Stimulated activated CD8-positive, alpha-beta memory T cell treated with anti-CD3 and anti-CD28 coated beads, Interleukin-4, amount 100 ng/mL, for 48 hours (primary cell): ENCODE measurements at regions not wholly inside any gene's neighbourhood (a gene's known extent, or its start where the extent isn't known, plus 50 kb on each side); places are given as distances from the start of the nearest gene placed in this dataset.
"Not testable (repeated sequence)": the region's sequence is repeated elsewhere in the genome, so short reads cannot be mapped to it uniquely, and the experiment has no call there.

Experiments
- DNase-seq: peaks from one replicate; pipeline ENCODE4 v3.0.0-alpha.2; 2020

DNA sequence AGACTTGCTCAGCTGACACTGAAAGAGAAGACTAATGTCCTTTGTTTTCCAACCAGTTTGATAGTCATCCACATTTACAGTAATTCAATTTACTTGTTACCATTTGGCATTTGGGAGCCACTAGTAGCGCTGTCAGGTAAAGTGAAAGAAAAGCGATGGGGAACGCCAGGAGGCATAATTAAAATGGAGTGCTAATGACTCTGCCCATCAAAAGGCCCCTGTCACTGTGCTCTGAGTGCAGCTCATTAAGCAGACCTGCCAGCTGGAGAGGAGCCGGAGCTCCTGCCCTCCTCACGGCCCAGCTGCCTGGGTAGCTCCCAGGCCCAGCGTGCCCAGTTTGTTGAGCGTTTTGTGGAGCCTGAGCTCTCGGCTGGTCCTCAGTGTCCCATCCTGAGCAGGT lies 463.6 kb upstream of the CCDC196 start:
- no peak for DNase-seq

- no peak for DNase-seq
Measured at GRCh38 chr14:66025779-66026178, 460.4 kb upstream of the CCDC196 start.

- not testable (repeated sequence) for DNase-seq
Measured at GRCh38 chr14:66031981-66032380, 454.2 kb upstream of the CCDC196 start.

- no peak for DNase-seq
Measured at GRCh38 chr14:66032800-66033199, 453.4 kb upstream of the CCDC196 start.

DNA sequence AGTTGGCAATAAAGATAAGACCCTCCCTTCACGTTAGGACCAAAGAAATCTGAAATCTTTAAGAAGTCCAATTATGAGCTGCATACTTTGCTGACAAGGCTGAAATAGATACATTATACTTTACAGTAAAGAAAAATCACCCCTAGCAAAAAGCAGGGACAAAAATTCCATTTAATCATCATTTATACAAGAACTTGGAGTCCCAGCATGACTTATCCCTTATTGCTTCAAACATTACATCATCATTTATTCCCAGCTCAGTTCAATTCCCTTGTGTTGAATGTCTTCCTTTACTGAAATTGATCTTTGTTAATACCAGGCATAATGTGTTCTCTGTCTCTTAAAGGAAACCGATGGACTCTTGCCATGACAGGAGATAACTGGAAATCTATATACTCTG lies 449.6 kb upstream of the CCDC196 start:
- DNase-seq, result no peak

DNA sequence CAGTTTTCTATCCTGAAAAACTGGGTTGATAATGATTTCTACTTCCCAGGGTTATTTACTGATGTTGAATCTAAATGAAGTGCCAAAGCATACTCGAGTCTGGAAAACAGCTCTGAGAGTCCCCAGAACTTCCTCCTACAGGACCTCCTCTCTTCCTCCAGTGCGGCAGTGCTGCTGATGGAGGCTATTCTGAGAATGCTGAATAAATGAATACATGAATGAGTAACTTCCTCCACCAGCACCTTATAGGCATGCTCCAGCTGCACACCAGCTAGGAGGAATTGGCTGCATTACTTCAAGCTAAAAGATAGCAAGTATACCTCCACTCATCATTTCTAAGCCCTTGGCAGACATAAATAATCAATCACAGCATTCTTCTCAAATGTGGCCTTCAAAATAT lies 448.8 kb upstream of the CCDC196 start:
- no peak for DNase-seq

DNA sequence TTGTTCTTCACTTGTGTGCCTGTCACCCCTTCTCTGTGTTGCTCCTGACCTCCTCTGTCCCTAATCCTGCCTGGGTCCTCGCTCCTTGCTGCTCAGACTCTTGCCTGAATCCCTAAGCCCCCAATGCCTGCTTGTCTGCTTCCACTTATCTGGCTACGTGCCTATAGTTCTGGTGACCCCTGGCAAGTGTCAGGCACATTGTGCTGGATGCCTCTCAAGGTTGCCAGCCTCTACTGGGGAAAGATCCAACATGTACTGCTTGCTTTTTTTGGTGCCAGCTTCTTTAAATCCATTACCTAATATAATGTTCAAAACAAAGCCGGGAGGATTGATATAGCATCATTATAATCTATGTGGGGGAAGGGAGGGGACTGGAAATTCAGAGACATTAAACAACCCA lies 448.0 kb upstream of the CCDC196 start:
- DNase-seq, result no peak

DNA sequence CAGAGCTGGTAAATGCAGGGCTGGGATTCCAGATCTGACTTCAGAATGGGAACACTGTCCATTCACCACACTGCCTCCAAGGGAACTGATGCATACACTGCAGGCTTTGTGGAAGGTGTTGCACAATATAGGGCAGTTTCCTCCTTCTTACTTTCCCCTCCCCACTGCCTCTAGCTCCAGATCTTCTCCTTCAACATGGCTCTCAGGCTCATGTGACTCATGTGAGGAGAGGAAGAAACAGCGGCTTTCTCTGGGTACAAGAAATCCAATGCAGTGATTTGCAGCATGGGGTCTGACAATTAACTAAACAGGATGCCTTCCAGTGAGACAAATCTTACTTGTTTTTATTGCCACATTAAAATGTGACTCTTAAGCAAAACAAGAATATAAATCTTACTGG lies 447.6 kb upstream of the CCDC196 start:
- DNase-seq, result no peak

DNA sequence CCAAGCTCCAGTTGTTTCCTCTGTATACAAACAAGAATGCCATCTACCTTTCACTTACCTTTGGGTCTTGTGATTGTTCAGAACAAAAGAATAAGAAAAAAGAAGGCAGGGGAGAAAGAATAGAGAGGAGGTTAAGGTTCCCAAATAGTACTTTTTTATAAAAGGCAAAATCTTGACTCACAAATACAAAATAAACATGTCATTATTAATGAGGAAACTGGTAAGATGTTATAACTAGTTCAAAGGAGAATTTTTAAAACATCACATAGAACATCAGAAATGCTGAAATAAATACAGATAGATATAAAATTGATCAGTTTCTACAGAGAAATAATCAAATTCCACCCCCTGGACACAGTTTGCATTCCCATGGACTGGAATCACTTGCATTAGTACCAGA lies 446.7 kb upstream of the CCDC196 start:
- no peak for DNase-seq

DNA sequence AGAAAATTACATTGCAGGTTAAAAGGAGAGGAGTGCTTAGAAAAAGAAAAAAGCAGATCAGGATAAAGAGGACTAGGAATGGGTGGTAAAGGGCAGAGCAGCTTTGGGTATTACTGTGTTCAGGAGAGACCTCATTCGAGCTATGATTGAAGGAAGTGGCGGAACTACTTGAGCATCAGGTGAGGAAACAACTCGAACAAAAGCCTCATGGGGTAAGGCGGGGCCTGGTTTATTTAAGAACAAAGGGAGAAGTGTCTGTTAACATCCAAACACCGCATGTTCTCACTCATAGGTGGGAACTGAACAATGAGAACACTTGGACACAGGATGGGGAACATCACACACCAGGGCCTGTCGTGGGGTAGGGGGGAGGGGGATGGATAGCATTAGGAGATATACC lies 444.6 kb upstream of the CCDC196 start:
- DNase-seq, result no peak

- no peak for DNase-seq
Measured at GRCh38 chr14:66043921-66044320, 442.2 kb upstream of the CCDC196 start.

DNA sequence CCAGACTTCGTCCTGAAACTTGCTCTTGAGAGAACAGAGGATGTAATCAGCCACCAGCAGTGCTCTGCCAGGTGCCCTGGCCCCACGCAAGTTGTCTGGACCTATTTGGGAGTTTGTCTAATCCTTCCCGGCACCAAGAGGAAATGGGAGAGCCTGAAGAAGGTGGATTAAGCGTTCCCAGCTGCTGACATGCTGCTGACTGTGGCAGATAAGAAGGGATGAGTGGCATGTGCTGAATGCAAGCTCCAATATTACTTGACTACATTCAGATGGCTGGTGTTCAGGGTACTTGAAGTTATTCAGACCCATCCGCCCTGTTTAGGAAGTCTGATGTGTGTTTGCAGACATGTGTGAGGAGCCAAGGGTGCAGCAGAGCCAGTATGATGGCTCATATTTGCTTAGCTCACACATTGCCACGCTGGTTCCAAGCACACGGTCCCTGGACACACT lies 440.6 kb upstream of the CCDC196 start:
- DNase-seq, result no peak

DNA sequence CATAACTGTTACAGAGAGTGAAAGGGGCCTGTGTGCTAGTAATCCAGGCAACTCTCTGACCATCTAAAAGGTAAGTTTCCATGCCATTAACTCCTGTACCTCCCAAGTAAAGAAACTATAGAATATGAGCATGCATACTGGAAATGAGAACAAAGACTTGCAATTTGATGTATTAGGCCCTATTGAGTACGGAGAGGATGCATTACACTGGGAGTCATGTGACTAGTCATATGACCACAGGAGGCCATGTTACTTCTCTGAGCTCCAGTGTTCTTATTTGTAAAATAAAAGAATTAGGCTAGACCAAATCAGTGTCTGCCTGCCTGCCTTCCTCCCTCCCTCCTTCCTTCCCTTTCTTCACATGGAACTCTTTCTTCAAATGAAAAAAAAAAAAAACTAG lies 440.1 kb upstream of the CCDC196 start:
- DNase-seq, result no peak

DNA sequence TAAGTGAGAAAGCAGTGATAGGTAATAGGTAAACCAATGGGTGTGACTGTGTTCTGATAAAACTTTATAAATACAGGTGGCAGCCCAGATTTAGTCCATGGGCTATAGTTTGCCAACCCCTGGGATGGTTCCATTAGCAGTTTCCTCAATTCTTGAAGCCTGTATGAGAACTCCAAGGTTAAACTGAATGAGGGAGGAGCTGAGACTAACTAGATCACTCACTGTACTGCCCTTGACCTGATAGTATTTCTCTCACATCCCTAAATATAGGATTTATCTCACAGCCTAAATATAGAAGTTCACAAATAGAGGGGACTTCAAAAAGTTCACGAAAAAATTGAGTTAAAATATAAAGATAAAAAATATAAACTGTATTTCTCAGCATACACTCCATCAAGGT lies 439.6 kb upstream of the CCDC196 start:
- no peak for DNase-seq

DNA sequence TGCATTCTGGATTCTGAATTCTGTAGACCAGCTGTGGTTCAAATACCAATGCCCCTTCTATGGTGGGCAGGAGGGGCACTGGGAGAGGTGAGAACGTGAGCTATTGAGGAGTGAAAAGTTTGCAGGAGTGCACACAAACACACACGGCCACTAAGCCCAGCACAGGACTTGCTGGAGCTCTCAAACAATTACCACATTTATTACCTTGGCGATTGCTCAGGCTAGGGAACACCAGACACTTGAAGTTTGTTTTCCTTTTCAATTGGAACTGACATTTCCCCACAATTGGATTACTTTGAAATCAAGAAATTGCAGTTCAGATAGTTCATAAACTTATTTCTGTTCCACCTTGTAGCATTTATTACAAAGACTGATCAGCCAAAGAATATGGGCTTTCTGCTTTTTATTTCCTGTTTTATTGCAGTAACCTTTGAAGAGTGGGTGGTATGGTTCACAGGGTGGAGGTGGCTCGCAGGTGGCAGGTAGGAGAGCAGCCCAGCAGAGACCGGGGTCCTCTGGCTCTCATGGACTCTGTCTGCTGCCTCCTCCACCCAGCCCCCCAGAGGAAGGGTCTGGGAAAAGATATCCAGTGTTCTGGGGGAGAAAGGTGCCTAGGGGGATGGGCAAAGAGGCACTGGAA lies 429.8 kb upstream of the CCDC196 start:
- no peak for DNase-seq

GRCh38 chr14:66056926-66057552 lies 429.1 kb upstream of the CCDC196 start:
- DNase-seq, result no peak

DNA sequence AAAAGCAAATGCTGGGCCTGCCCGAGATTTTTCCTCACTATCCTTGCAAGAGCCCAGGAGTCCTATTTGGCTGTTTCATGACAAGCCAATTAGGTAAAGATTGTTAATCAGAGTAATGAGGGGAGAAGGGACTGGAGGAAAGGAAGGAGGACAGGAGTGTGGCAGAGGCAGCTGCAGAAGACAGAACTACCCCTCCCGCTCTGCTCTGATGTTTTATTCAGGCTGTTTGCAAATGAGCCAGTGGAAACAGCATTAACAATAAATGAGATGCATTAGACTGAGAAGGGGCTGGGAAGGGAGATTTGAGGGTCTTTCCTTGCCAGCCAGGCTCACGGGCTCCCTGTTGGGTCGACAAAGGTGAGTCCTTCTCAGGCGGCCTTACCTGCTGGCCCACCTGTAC lies 421.0 kb upstream of the CCDC196 start:
- DNase-seq, result no peak

- DNase-seq, result no peak
Measured at GRCh38 chr14:66066981-66067776, 419.0 kb upstream of the CCDC196 start.

- no peak for DNase-seq
Measured at GRCh38 chr14:66069036-66069435, 417.1 kb upstream of the CCDC196 start.

- DNase-seq, result no peak
Measured at GRCh38 chr14:66069830-66070541, 416.2 kb upstream of the CCDC196 start.

GRCh38 chr14:66070542-66071319 lies 415.4 kb upstream of the CCDC196 start:
- DNase-seq, result peak; percentile 89

DNA sequence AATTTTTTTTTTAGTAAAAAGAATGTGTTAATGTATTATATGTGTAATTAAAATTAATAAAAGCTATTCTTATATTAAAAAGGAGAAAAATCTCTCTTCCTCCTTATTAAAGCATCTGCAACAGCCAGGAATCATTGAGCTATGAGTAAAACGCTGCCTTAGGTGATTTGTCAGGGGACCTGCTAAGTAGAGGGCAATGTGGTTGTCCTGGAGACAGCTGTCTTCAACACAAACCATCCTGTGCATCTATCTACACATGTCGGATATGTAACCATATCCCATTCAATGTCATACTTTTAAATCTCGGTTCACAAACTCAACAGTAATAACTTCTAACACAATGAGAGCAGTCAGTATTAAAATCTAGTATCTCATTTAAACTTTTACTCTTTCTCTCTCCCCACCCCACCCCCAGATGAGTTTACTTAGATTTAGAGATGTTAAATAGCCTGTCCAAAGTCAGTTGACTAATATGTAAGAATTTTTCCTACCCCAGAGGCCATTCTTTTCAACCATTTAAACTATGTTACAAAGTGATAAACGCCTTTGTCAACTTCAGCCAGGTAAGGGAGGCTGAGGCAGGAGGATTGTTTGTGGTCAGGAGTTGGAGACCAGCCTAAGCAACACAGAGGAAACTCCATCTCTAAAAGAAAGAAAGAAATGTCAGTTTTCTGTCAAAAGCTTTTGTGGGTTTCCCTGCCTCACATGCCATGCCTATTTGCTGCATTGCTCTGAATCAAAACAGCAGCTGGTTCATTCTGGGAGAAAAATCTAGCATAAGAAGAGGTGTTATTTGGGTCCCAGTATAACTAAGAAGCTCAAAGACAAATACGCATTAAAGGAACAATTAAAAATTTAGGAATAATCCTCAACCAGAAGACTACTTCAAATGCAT lies 413.7 kb upstream of the CCDC196 start:
- no peak for DNase-seq
